HCT116 (cell line): ENCODE measurements at regions not wholly inside any gene's neighbourhood (a gene's known extent, or its start where the extent isn't known, plus 50 kb on each side); places are given as distances from the start of the nearest gene placed in this dataset.

Experiments
- ATAC-seq: fragments of 200-7000 bp; cut with Tn5 transposase; 2 replicates; pipeline ENCODE4 v1.9.1; 2020; ENCODE audit warnings: mild to moderate bottlenecking, moderate library complexity
- BruUV-seq: library from RNA; stranded (reverse); fragments of 400-500 nt; replicated peaks from 2 replicates; lab custom pipeline; 2021; lab: Mats Ljungman, UMichigan
- CTCF ChIA-PET: fragments of 300-600 bp; sonication (Branson Sonifier 250); formaldehyde crosslinking; loops from one replicate; lab custom pipeline; 2021; ENCODE audit warnings: antibody characterized with exemption; lab: Charles Lee
- POLR2A ChIA-PET: fragments of 300-600, 350-600 bp; sonication (Branson Sonifier 250); formaldehyde crosslinking; loops from one replicate; lab custom pipeline; 2021; ENCODE audit warnings: antibody characterized with exemption; lab: Charles Lee
- RAD21 ChIA-PET, 2 experiments: fragments of 300-600 bp; sonication (Branson Sonifier 250); formaldehyde crosslinking; loops; one replicate each; lab custom pipeline; 2023; ENCODE audit warnings: low total read pairs in 2 of 2; ENCODE audit not compliant: uncharacterized antibody in 2 of 2, unreplicated experiment in 2 of 2, low non-redundant PET in 1 of 2; lab: Charles Lee
- DNase-seq: peaks from one replicate; pipeline ENCODE4 v3.0.0-alpha.2; 2010; ENCODE audit warnings: low read depth, low spot score
- H2AFZ ChIP-seq: fragments of 200-600 bp; shearing (Covaris generic), sonication (generic); 2 replicates; pipeline ENCODE4 v1.6.1; 2017; ENCODE audit warnings: low read depth, mixed run types, mixed read lengths, antibody characterized with exemption, low read length; ENCODE audit not compliant: poor library complexity, severe bottlenecking
- H3K27ac ChIP-seq: 2 replicates; pipeline ENCODE4 v1.5.1; 2012; ENCODE audit warnings: low read depth, low read length
- H3K27me3 ChIP-seq: fragments of 200-600 bp; sonication (generic); 2 replicates; pipeline ENCODE4 v1.6.1; 2016; ENCODE audit warnings: mixed run types, low read length, mixed read lengths; ENCODE audit not compliant: insufficient read depth
- H3K36me3 ChIP-seq, 2 experiments: fragments of 200-500 bp in 1 of 2; fragments of 200-600 bp in 1 of 2; sonication (Bioruptor generic) in 1 of 2; sonication (generic) in 1 of 2; 2 replicates each; pipeline versions ENCODE4 v1.5.1 to v1.6.1; 2014 to 2016; ENCODE audit warnings: low read length in 2 of 2, inconsistent platforms in 1 of 2, mixed read lengths in 1 of 2, mixed run types in 1 of 2; ENCODE audit not compliant: insufficient read depth in 2 of 2, control insufficient read depth in 1 of 2
- H3K4me1 ChIP-seq, 2 experiments: fragments of 200-600 bp in 1 of 2; sonication (generic) in 1 of 2; 2 replicates each; pipeline versions ENCODE4 v1.5.1 to v1.6.1; 2012 to 2017; ENCODE audit warnings: low read length in 2 of 2, inconsistent platforms in 1 of 2, mild to moderate bottlenecking in 1 of 2, mixed read lengths in 1 of 2, mixed run types in 1 of 2, moderate library complexity in 1 of 2; ENCODE audit not compliant: insufficient read depth in 2 of 2, control insufficient read depth in 1 of 2
- H3K4me2 ChIP-seq: fragments of 200-600 bp; sonication (generic); 2 replicates; pipeline ENCODE4 v1.6.1; 2017; ENCODE audit warnings: mixed run types, low read length, mixed read lengths
- H3K4me3 ChIP-seq, 2 experiments: fragments of 200-600 bp in 1 of 2; sonication (generic) in 1 of 2; replicated peaks in 1 of 2; 2 replicates each; pipeline ENCODE4 v1.5.1; 2011 to 2016; ENCODE audit warnings: low read length in 2 of 2, control low read depth in 1 of 2, low read depth in 1 of 2, mild to moderate bottlenecking in 1 of 2, mixed read lengths in 1 of 2, mixed run types in 1 of 2
- H3K79me2 ChIP-seq: fragments of 200-600 bp; sonication (generic); 2 replicates; pipeline ENCODE4 v1.6.1; 2017; ENCODE audit warnings: mild to moderate bottlenecking, mixed run types, low read length, moderate library complexity, mixed read lengths; ENCODE audit not compliant: insufficient read depth
- H3K9ac ChIP-seq: fragments of 200-600 bp; sonication (generic); 2 replicates; pipeline ENCODE4 v1.6.1; 2016; ENCODE audit warnings: low read length, mixed read lengths
- H3K9me2 ChIP-seq: fragments of 200-600 bp; sonication (generic), shearing (Covaris generic); 2 replicates; pipeline ENCODE4 v1.6.1; 2017; ENCODE audit warnings: mixed run types, mild to moderate bottlenecking, moderate library complexity; ENCODE audit not compliant: insufficient read depth
- H3K9me3 ChIP-seq, 2 experiments: fragments of 200-500 bp in 1 of 2; fragments of 200-600 bp in 1 of 2; sonication (Bioruptor generic) in 1 of 2; sonication (generic) in 1 of 2; 2 replicates each; pipeline ENCODE4 v1.6.1; 2014 to 2017; ENCODE audit warnings: low read length in 2 of 2, mixed read lengths in 2 of 2, inconsistent platforms in 1 of 2, low read depth in 1 of 2, mild to moderate bottlenecking in 1 of 2, mixed run types in 1 of 2, moderate library complexity in 1 of 2; ENCODE audit not compliant: control insufficient read depth in 1 of 2, insufficient read depth in 1 of 2
- H4K20me1 ChIP-seq: fragments of 200-600 bp; sonication (generic), shearing (Covaris generic); 2 replicates; pipeline ENCODE4 v1.6.1; 2017; ENCODE audit warnings: mixed run types, mild to moderate bottlenecking, moderate library complexity; ENCODE audit not compliant: insufficient read depth
- ATF3 ChIP-seq: IDR thresholded peaks from 2 replicates; pipeline ENCODE4 v1.6.1; 2012
- CBX3 ChIP-seq: IDR thresholded peaks from 2 replicates; pipeline ENCODE4 v1.6.1; 2012; ENCODE audit warnings: low read depth
- CEBPB ChIP-seq: IDR thresholded peaks from 2 replicates; pipeline ENCODE4 v1.6.1; 2012; ENCODE audit warnings: low read depth
- CTCF ChIP-seq, 3 experiments: fragments of 200-600 bp in 1 of 3; sonication (generic) in 1 of 3; IDR thresholded peaks in 2 of 3; conservative IDR thresholded peaks in 1 of 3; 2 replicates each; pipeline ENCODE4 v1.5.1; 2012 to 2017; ENCODE audit warnings: low read depth in 2 of 3, low read length in 2 of 3, antibody characterized with exemption in 1 of 3, borderline replicate concordance in 1 of 3, control low read depth in 1 of 3, mild to moderate bottlenecking in 1 of 3, mixed read lengths in 1 of 3, mixed run types in 1 of 3, moderate library complexity in 1 of 3; ENCODE audit not compliant: insufficient read depth in 1 of 3
- ELF1 ChIP-seq: IDR thresholded peaks from 2 replicates; pipeline ENCODE4 v1.6.1; 2012; ENCODE audit warnings: low read depth, borderline replicate concordance
- EZH2 ChIP-seq: fragments of 200-600 bp; sonication (generic); IDR thresholded peaks from 2 replicates; pipeline ENCODE4 v1.6.1; 2017; ENCODE audit warnings: antibody characterized with exemption, mixed run types
- EZH2phosphoT487 ChIP-seq: fragments of 200-600 bp; IDR thresholded peaks from 2 replicates; pipeline ENCODE4 v1.6.1; 2018; ENCODE audit warnings: antibody characterized with exemption, borderline replicate concordance
- JUND ChIP-seq: IDR thresholded peaks from 2 replicates; pipeline ENCODE4 v1.6.1; 2012
- MAX ChIP-seq: IDR thresholded peaks from 2 replicates; pipeline ENCODE4 v1.6.1; 2012
- POLR2A ChIP-seq: IDR thresholded peaks from 2 replicates; pipeline ENCODE4 v1.7.0; 2011; ENCODE audit warnings: borderline replicate concordance; ENCODE audit not compliant: insufficient read depth, insufficient read length; ENCODE audit errors: extremely low read depth
- POLR2AphosphoS5 ChIP-seq: IDR thresholded peaks from 2 replicates; pipeline ENCODE4 v1.6.1; 2011; ENCODE audit warnings: mild to moderate bottlenecking, low read depth, low read length, moderate library complexity
- RAD21 ChIP-seq: IDR thresholded peaks from 2 replicates; pipeline ENCODE4 v1.6.1; 2012; ENCODE audit warnings: low read depth, mild to moderate bottlenecking
- SIN3A ChIP-seq: IDR thresholded peaks from 2 replicates; pipeline ENCODE4 v1.6.1; 2012; ENCODE audit warnings: low read depth
- SRF ChIP-seq: IDR thresholded peaks from 2 replicates; pipeline ENCODE4 v1.6.1; 2012; ENCODE audit warnings: low read depth
- TCF7L2 ChIP-seq: IDR thresholded peaks from 2 replicates; pipeline ENCODE4 v1.7.0; 2011; ENCODE audit warnings: borderline replicate concordance, inconsistent platforms; ENCODE audit not compliant: insufficient read depth, insufficient read length; ENCODE audit errors: extremely low read depth
- YY1 ChIP-seq: IDR thresholded peaks from 2 replicates; pipeline ENCODE4 v1.6.1; 2011; ENCODE audit warnings: low read length, low read depth, moderate library complexity, mild to moderate bottlenecking; ENCODE audit not compliant: insufficient replicate concordance; ENCODE audit errors: extremely low read depth
- ZBTB33 ChIP-seq: IDR thresholded peaks from 2 replicates; pipeline ENCODE4 v1.6.1; 2011; ENCODE audit warnings: mild to moderate bottlenecking, low read length, moderate library complexity; ENCODE audit not compliant: insufficient replicate concordance; ENCODE audit errors: extremely low read depth
- ZFX ChIP-seq: fragments of 450-650 bp; IDR thresholded peaks from 2 replicates; pipeline ENCODE4 v1.6.1; 2017
- ZNF274 ChIP-seq: fragments of 200-500 bp; sonication (Bioruptor generic); IDR thresholded peaks from 2 replicates; pipeline ENCODE4 v1.6.1; 2014; ENCODE audit warnings: mild to moderate bottlenecking, low read depth, low read length, inconsistent platforms
- intact Hi-C: fragments of 100-400 bp; cut with micrococcal nuclease; formaldehyde crosslinking; loops from 2 replicates; pipeline ENCODE4 v1.10.0; 2022

GRCh38 chr1:69479734-69480133 lies 88.0 kb upstream of the LRRC7 start:
- Histone ChIP-seq H3K36me3 (no peaks in the 10 kb centered on the region), H3K4me3 (no peak overlapping the region), H3K27me3 (no peaks in the 10 kb centered on the region), H2AFZ (no peak overlapping the region), H3K9me3 (no peaks in the 10 kb centered on the region), H4K20me1 (no peaks in the 10 kb centered on the region), H3K4me1 (no peaks in the 10 kb centered on the region)
- POLR2A ChIA-PET = no interaction called here
- intact Hi-C loops = no loop called here
- no TSS peak for BruUV-seq
- no peak for TF ChIP-seq TCF7L2
- TF ChIP-seq POLR2A = no peak
- TF ChIP-seq ZFX = no peak
- TF ChIP-seq SIN3A = no peak
- TF ChIP-seq ZBTB33 = no peak
- TF ChIP-seq RAD21 = no peak
- TF ChIP-seq, all 23 proteins: peak for 0
- no peak for DNase-seq
- CTCF ChIA-PET = no interaction called here
- Histone ChIP-seq H3K9ac (no peak overlapping the region), H3K4me2 (no peak overlapping the region), H3K79me2 (no peaks in the 10 kb centered on the region), H3K27ac (no peak overlapping the region), H3K9me2 (no peaks in the 10 kb centered on the region)
- no peak for ATAC-seq
- RAD21 ChIA-PET = no interaction called here

GRCh38 chr1:69483246-69483645 lies 84.5 kb upstream of the LRRC7 start:
- H3K9me3 ChIP-seq = no peaks in the 10 kb centered on the region
- H3K4me3 ChIP-seq = no peak overlapping the region
- no peaks in the 10 kb centered on the region for H3K79me2 ChIP-seq
- H3K36me3 ChIP-seq = no peaks in the 10 kb centered on the region
- POLR2A ChIA-PET = no interaction called here
- ATAC-seq (no peak), DNase-seq (no peak)
- RAD21 ChIA-PET = no interaction called here
- intact Hi-C loops = no loop called here
- H3K27ac ChIP-seq = no peak overlapping the region
- no peaks in the 10 kb centered on the region for H3K4me1 ChIP-seq
- no peaks in the 10 kb centered on the region for H4K20me1 ChIP-seq
- no peaks in the 10 kb centered on the region for H3K27me3 ChIP-seq
- CTCF ChIA-PET = no interaction called here
- H3K9me2 ChIP-seq = no peaks in the 10 kb centered on the region
- H3K4me2 ChIP-seq = no peak overlapping the region
- H2AFZ ChIP-seq = no peak overlapping the region
- no peak overlapping the region for H3K9ac ChIP-seq
- TF ChIP-seq ZNF274 = no peak
- TF ChIP-seq JUND = no peak
- TF ChIP-seq CTCF (IDR thresholded peaks at IDR 0.05 in 2 of 3, conservative IDR thresholded peaks at IDR 0.05 in 1 of 3; ENCODE audit: borderline replicate concordance in 1 of 3, insufficient read depth in 1 of 3, low read depth in 2 of 3, low read length in 2 of 3) = no peak
- no peak for TF ChIP-seq RAD21
- TF ChIP-seq POLR2AphosphoS5 = no peak
- no peak for TF ChIP-seq CEBPB
- no peak for TF ChIP-seq SRF
- no peak for TF ChIP-seq CBX3
- no peak for TF ChIP-seq SIN3A
- TF ChIP-seq MAX = no peak
- no peak for TF ChIP-seq POLR2A
- TF ChIP-seq EZH2 = no peak
- no peak for TF ChIP-seq ZFX
- no peak for TF ChIP-seq ELF1
- no peak for TF ChIP-seq ATF3
- TF ChIP-seq EZH2phosphoT487 = no peak
- no peak for TF ChIP-seq YY1
- BruUV-seq = no TSS peak
